NOMO-1 treated with DMSO at 0.1 percent for 48 hours (cell line): ENCODE measurements at regions not wholly inside any gene's neighbourhood (a gene's known extent, or its start where the extent isn't known, plus 50 kb on each side); places are given as distances from the start of the nearest gene placed in this dataset.
A peak's percentile ranks its signal among the peaks of the same experiment; 100 is the strongest.

Experiments used
- DNase-seq: peaks from one replicate; lab custom pipeline; 2025; ENCODE audit not compliant: unreplicated experiment; lab: John Stamatoyannopoulos, UW

- no peak for DNase-seq
These were observed 91.5 kb upstream of the ZNF827 start for GRCh38 chr4:146029939-146030710.

GRCh38 chr4:146029147-146029546, 90.5 kb upstream of the ZNF827 start:
- peak; percentile 33 for DNase-seq

DNA sequence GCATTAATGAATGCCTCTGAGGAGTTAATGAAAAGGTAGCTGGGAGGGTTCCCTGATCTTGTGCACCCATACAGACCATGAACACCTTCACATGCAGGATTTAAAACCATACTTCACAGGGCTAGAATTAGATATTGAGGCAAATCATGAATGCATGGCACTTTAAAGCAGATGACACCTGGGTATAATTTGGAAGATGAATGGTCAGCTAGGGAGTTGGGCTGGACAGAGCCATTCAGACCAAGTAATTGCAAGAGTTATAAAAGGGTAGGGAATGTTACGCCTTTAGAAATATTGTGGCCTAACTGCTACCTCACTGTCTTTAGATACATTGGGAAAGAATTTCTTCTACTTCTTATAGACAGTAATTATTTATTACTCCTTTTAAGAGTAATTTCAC, 89.1 kb upstream of the ZNF827 start:
- DNase-seq, result no peak

DNA sequence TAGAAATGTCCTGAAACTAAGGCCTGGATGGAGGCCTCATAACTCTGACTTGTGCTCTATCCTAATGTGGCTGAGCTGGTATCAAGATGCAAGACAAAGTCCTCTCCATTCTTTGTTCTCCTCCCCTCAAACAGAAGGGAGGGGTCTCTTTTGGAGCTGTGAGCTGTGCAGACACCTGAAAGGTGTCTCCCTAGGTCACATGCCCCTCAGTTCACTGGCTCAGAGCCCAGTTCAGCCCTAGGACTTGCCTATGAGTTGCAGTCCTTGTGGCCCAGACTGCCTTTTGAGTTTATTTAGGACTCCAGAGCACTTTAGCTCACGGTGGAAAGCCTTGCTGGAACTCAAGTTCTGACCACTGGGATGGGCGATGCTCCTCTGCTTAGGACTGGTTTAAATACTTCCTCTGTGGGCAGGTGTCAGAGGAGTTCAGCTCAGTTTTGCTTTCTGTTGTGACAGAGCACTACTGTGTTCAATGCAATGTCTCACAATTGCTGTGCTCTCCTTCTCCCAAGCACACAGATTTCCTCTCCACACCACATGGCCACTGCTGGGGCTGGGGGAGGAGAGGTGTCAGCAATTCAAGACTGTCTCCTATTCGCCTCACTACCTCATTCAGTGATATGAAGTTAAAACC, 84.8 kb upstream of the ZNF827 start:
- no peak for DNase-seq

DNA sequence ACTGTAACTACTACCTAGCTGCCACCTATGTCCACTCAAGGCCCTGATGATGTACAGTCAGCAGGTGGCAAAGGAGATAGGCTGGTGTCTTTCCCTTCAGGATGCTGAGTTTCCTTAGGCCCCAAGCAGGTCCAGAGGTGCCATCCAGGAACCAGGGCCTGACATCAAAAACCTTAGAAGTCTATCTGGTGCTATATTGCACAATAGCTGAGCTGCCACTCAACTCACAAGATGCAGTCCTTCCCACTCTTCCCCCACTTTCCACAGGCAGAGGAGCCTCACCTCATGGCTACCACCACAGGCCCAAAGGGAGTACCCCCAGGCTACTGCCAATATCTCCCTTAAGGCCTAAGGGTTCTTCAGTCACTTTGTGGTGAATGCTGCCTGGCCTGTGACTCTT, 83.9 kb upstream of the ZNF827 start:
- DNase-seq, result no peak

- DNase-seq, result peak; percentile 13
These were observed 79.6 kb upstream of the ZNF827 start for GRCh38 chr4:146018247-146018646.

DNA sequence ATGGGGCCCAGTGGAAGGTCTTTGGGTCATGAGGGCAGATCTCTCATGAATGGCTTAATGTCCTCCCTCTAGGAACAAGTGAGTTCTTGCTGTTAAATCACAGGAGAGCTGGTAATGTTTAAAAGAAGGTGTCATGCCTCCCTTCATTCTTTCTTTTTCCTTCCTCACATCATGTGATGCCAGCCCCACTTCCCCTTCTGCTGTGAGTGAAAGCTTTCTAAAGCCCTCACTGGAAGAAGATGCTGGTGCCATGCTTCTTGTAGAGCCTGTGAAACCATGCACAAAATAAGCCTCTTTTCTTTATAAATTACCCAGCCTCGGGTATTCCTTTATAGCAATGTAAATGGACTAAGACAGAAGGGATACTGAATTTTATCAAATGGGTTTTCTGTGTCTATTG, 66.1 kb upstream of the ZNF827 start:
- no peak for DNase-seq

GRCh38 chr4:145988628-145989027, 50.0 kb upstream of the ZNF827 start:
- DNase-seq, result no peak
